ENCODE measurements at regions not wholly inside any gene's neighbourhood (a gene's known extent, or its start where the extent isn't known, plus 50 kb on each side); places are given as distances from the start of the nearest gene placed in this dataset.

GRCh38 chr14:45905672-45906071 lies 652.7 kb upstream of the MIS18BP1 start:
- Histone ChIP-seq H3K4me3 (ENCODE audit: low read depth, low read length) (no peak overlapping the region), H3K36me3 (ENCODE audit: control insufficient read depth, insufficient read depth, low read length) (no peaks in the 10 kb centered on the region), H3K27me3 (ENCODE audit: control insufficient read depth, insufficient read depth, low read length) (no peaks in the 10 kb centered on the region)
- no peak for TF ChIP-seq CTCF (IDR thresholded peaks at IDR 0.05; ENCODE audit: insufficient read depth, low read depth, low read length)
- no peak for DNase-seq (ENCODE audit: low read depth)
- POLR2A ChIA-PET = no interaction called here
- CTCF ChIA-PET = interaction anchor here (1.8 kb wide), 1 partner anchor 9 kb away, joined by 4 read pairs; no protein-coding TSS in a partner anchor

GRCh38 chr14:45904314-45904713 lies 651.3 kb upstream of the MIS18BP1 start:
- Histone ChIP-seq H3K4me3 (ENCODE audit: low read depth, low read length) (no peak overlapping the region), H3K27me3 (ENCODE audit: control insufficient read depth, insufficient read depth, low read length) (no peaks in the 10 kb centered on the region), H3K36me3 (ENCODE audit: control insufficient read depth, insufficient read depth, low read length) (no peaks in the 10 kb centered on the region)
- ChIA-PET POLR2A (no interaction called here), CTCF (no interaction called here)
- TF ChIP-seq CTCF (IDR thresholded peaks at IDR 0.05; ENCODE audit: insufficient read depth, low read depth, low read length) = no peak
- DNase-seq (ENCODE audit: low read depth) = no peak

GRCh38 chr14:45902241-45902640 lies 649.2 kb upstream of the MIS18BP1 start:
- Histone ChIP-seq H3K27me3 (ENCODE audit: control insufficient read depth, insufficient read depth, low read length) (no peaks in the 10 kb centered on the region), H3K4me3 (ENCODE audit: low read depth, low read length) (no peak overlapping the region), H3K36me3 (ENCODE audit: control insufficient read depth, insufficient read depth, low read length) (no peaks in the 10 kb centered on the region)
- CTCF ChIA-PET = interaction anchor here (0.9 kb wide), 1 partner anchor 35 kb away, joined by 3 read pairs; no protein-coding TSS in a partner anchor
- no peak for DNase-seq (ENCODE audit: low read depth)
- POLR2A ChIA-PET = no interaction called here
- TF ChIP-seq CTCF (IDR thresholded peaks at IDR 0.05; ENCODE audit: insufficient read depth, low read depth, low read length) = no peak

GRCh38 chr14:45897439-45897838 lies 644.4 kb upstream of the MIS18BP1 start:
- CTCF ChIA-PET = interaction anchor here (1.4 kb wide), 1 partner anchor 9 kb away, joined by 4 read pairs; no protein-coding TSS in a partner anchor
- H3K27me3 ChIP-seq (ENCODE audit: control insufficient read depth, insufficient read depth, low read length) = no peaks in the 10 kb centered on the region
- TF ChIP-seq CTCF (IDR thresholded peaks at IDR 0.05; ENCODE audit: insufficient read depth, low read depth, low read length) = no peak
- H3K36me3 ChIP-seq (ENCODE audit: control insufficient read depth, insufficient read depth, low read length) = no peaks in the 10 kb centered on the region
- POLR2A ChIA-PET = no interaction called here
- H3K4me3 ChIP-seq (ENCODE audit: low read depth, low read length) = no peak overlapping the region
- DNase-seq (ENCODE audit: low read depth) = no peak

- POLR2A ChIA-PET = no interaction called here
Observed at GRCh38 chr14:45893127-45893526, 640.1 kb upstream of the MIS18BP1 start.

More at GRCh38 chr14:45893127-45893526, 640.1 kb upstream of the MIS18BP1 start:
- no peak for DNase-seq (ENCODE audit: low read depth)
- no peaks in the 10 kb centered on the region for H3K27me3 ChIP-seq (ENCODE audit: control insufficient read depth, insufficient read depth, low read length)
- H3K4me3 ChIP-seq (ENCODE audit: low read depth, low read length) = no peak overlapping the region
- no peaks in the 10 kb centered on the region for H3K36me3 ChIP-seq (ENCODE audit: control insufficient read depth, insufficient read depth, low read length)
- TF ChIP-seq CTCF (IDR thresholded peaks at IDR 0.05; ENCODE audit: insufficient read depth, low read depth, low read length) = no peak
- CTCF ChIA-PET = no interaction called here

Data from BJ (cell line).